Stomach smooth muscle (tissue), 2 donors: ENCODE measurements at regions not wholly inside any gene's neighbourhood (a gene's known extent, or its start where the extent isn't known, plus 50 kb on each side); places are given as distances from the start of the nearest gene placed in this dataset.
"Not testable (repeated sequence)": the region's sequence is repeated elsewhere in the genome, so short reads cannot be mapped to it uniquely, and the experiment has no call there.

Source experiments
- H3K27ac ChIP-seq: one replicate; pipeline ENCODE4 v1.7.0; 2013; ENCODE audit warnings: mild to moderate bottlenecking, low read length, inconsistent platforms
- H3K27me3 ChIP-seq, 2 donors: one replicate each; pipeline ENCODE4 v1.7.0; 2013; ENCODE audit warnings: low read length in 2 of 2; ENCODE audit not compliant: insufficient read depth in 2 of 2, control insufficient read depth in 1 of 2
- H3K36me3 ChIP-seq, 2 donors: one replicate each; pipeline ENCODE4 v1.7.0; 2013; ENCODE audit warnings: low read length in 2 of 2; ENCODE audit not compliant: control insufficient read depth in 2 of 2, insufficient read depth in 2 of 2
- H3K4me1 ChIP-seq: one replicate; pipeline ENCODE4 v1.7.0; 2013; ENCODE audit warnings: low read length; ENCODE audit not compliant: control insufficient read depth, insufficient read depth
- H3K4me3 ChIP-seq, 2 donors: one replicate each; pipeline ENCODE4 v1.7.0; 2013; ENCODE audit warnings: low read length in 2 of 2
- H3K9ac ChIP-seq, 2 donors: one replicate each; pipeline ENCODE4 v1.7.0; 2013; ENCODE audit warnings: low read length in 2 of 2, mild to moderate bottlenecking in 1 of 2
- H3K9me3 ChIP-seq, 2 donors: one replicate each; pipeline ENCODE4 v1.7.0; 2013; ENCODE audit warnings: low read length in 2 of 2; ENCODE audit not compliant: control insufficient read depth in 2 of 2
- donor health status: healthy.
- donor health status: Pancreatic carcinoma.

DNA sequence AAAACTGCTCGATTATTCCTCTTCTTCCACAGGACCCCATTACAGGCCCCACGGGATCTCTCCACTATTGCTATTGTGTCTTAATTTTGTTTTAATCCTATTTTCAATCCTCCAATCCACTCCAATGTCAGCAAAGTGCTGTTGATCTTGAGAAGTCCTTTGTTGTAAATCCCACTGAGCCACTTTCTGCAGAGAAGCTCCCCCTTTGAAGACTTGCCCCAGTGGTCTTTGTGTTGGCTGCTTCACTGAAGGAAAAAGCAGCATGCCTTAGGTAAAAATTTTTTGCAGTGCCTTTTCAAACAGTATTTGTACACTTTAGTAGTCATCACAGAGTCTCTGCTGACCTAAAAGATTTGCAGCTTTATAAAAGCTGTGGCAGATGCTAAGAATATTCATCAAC lies 252.0 kb upstream of the SLC7A11 start:
- H3K4me3 ChIP-seq: no peak overlapping the region
- H3K4me1 ChIP-seq: no peaks in the 10 kb centered on the region
- no peaks in the 10 kb centered on the region for H3K27me3 ChIP-seq
- no peaks in the 10 kb centered on the region for H3K36me3 ChIP-seq
- H3K9me3 ChIP-seq: no peaks in the 10 kb centered on the region
- H3K27ac ChIP-seq: no peak overlapping the region
- H3K9ac ChIP-seq: no peak overlapping the region

- no peak overlapping the region for H3K27ac ChIP-seq
- no peaks in the 10 kb centered on the region for H3K9me3 ChIP-seq
- H3K4me3 ChIP-seq: no peak overlapping the region
- H3K9ac ChIP-seq: no peak overlapping the region
- no peaks in the 10 kb centered on the region for H3K27me3 ChIP-seq
- no peaks in the 10 kb centered on the region for H3K4me1 ChIP-seq
- no peaks in the 10 kb centered on the region for H3K36me3 ChIP-seq
Observed at GRCh38 chr4:138492176-138492575, 250.0 kb upstream of the SLC7A11 start.

DNA sequence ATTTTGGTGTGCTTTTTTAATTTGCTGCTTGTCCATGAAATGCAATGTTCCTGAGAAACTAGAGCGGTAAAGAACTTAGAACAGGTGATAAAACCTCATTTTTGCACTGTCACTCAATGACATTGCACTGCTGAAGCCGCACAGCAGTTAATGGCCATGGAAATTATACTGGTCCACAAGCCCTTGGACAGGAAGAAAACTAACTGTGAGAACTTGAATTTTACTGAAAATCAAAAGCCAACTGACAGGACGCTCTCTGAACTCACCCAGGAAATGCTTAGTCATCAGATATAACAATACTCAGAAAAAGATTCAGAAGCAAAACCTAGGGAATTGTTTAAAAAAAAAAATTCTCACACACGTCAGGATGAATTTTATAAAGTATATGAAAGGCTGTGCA lies 246.4 kb upstream of the SLC7A11 start:
- H3K4me1 ChIP-seq: no peaks in the 10 kb centered on the region
- H3K4me3 ChIP-seq: no peak overlapping the region
- H3K27me3 ChIP-seq: no peaks in the 10 kb centered on the region
- H3K9ac ChIP-seq: no peak overlapping the region
- H3K36me3 ChIP-seq: no peaks in the 10 kb centered on the region
- no peak overlapping the region for H3K27ac ChIP-seq
- no peaks in the 10 kb centered on the region for H3K9me3 ChIP-seq

DNA sequence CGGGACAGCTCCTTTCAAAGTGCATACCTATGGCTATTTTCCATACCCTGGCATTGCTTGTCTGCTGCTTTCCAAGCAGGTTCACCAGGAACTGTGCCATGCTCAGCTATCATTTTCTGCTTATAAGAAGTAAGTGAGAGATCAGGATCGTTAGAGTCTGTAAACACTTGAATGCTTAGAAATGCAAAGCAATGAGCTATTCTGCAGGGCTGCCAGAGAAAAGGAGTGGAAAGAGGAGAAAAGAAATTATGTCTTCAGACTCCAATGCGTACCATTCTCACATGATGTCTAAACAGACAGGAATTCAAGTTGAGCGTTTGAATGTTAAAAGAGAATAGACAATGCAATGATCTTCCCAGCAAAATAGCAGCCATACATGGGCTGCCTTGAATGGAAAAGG lies 245.5 kb upstream of the SLC7A11 start:
- Histone ChIP-seq H3K36me3 (no peaks in the 10 kb centered on the region), H3K27ac (no peak overlapping the region), H3K4me3 (no peak overlapping the region), H3K4me1 (no peaks in the 10 kb centered on the region), H3K9me3 (no peaks in the 10 kb centered on the region), H3K9ac (no peak overlapping the region), H3K27me3 (no peaks in the 10 kb centered on the region)

DNA sequence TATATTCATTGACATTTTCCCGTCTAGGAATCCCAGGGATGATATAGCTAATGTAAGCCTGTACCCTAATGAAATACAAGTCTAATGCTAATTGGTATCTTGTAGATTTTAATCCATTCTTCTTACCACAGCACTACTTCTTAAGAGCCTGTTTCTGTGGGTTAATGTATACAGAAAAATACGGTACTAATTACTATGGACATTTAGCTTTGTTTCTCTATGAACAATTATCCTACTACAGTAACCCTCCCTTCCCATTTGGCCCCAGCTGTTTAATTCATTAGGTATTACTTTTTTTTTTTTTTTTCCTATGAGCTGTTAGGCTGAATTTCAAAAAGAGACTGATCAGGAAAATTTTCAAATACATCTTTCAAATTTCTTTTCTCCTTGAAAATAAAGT lies 245.1 kb upstream of the SLC7A11 start:
- Histone ChIP-seq H3K36me3 (no peaks in the 10 kb centered on the region), H3K27ac (no peak overlapping the region), H3K9ac (no peak overlapping the region), H3K27me3 (no peaks in the 10 kb centered on the region), H3K9me3 (no peaks in the 10 kb centered on the region), H3K4me1 (no peaks in the 10 kb centered on the region), H3K4me3 (no peak overlapping the region)

- Histone ChIP-seq H3K4me3 (no peak overlapping the region), H3K9ac (no peak overlapping the region), H3K9me3 (no peaks in the 10 kb centered on the region), H3K27me3 (no peaks in the 10 kb centered on the region), H3K27ac (no peak overlapping the region), H3K36me3 (no peaks in the 10 kb centered on the region), H3K4me1 (no peaks in the 10 kb centered on the region)
Observed at GRCh38 chr4:138485498-138485897, 243.3 kb upstream of the SLC7A11 start.

DNA sequence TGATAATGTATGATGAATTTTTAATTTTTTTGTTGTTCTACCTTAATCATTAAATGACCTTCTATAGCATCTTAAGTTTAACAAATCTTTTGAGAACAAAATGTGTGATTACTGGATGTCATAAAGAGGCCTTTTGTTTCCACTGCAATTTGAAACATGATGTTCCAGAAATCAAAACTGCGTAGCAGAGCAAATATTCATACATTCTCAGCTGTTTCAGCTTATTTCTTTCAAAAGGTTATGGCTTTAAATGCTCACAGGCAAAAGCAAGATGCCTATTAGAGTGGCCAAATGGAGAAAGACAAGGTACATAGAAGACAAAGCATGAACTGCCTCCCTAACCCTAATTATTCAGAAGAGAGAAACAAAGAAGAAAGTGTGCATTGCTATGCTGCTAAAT lies 233.0 kb upstream of the SLC7A11 start:
- no peak overlapping the region for H3K27ac ChIP-seq
- no peaks in the 10 kb centered on the region for H3K27me3 ChIP-seq

DNA sequence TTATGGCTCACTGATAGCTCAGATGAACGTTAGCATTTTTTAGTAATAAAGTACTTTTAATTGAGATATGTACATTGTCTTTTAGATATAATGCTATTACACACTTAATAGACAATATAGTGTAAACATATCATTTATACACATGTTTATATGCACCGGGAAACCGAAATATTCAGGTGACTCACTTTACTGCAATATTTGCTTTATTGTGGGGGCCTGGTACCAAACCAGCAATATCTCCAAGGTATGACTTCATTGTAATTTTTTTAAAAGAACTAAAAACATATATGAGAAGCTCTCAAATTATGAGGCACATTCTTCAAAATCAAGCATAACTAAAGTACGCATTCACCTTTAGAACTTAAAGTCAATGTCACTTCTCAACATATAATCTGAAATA lies 231.2 kb upstream of the SLC7A11 start:
- no peaks in the 10 kb centered on the region for H3K9me3 ChIP-seq
- H3K27me3 ChIP-seq: no peaks in the 10 kb centered on the region
- H3K36me3 ChIP-seq: no peaks in the 10 kb centered on the region
- no peak overlapping the region for H3K4me3 ChIP-seq
- no peak overlapping the region for H3K27ac ChIP-seq
- H3K4me1 ChIP-seq: no peaks in the 10 kb centered on the region
- no peak overlapping the region for H3K9ac ChIP-seq

More for the DNA sequence above, 233.0 kb upstream of the SLC7A11 start:
- Histone ChIP-seq H3K9ac (no peak overlapping the region), H3K9me3 (no peaks in the 10 kb centered on the region), H3K4me3 (no peak overlapping the region), H3K36me3 (no peaks in the 10 kb centered on the region), H3K4me1 (no peaks in the 10 kb centered on the region)

DNA sequence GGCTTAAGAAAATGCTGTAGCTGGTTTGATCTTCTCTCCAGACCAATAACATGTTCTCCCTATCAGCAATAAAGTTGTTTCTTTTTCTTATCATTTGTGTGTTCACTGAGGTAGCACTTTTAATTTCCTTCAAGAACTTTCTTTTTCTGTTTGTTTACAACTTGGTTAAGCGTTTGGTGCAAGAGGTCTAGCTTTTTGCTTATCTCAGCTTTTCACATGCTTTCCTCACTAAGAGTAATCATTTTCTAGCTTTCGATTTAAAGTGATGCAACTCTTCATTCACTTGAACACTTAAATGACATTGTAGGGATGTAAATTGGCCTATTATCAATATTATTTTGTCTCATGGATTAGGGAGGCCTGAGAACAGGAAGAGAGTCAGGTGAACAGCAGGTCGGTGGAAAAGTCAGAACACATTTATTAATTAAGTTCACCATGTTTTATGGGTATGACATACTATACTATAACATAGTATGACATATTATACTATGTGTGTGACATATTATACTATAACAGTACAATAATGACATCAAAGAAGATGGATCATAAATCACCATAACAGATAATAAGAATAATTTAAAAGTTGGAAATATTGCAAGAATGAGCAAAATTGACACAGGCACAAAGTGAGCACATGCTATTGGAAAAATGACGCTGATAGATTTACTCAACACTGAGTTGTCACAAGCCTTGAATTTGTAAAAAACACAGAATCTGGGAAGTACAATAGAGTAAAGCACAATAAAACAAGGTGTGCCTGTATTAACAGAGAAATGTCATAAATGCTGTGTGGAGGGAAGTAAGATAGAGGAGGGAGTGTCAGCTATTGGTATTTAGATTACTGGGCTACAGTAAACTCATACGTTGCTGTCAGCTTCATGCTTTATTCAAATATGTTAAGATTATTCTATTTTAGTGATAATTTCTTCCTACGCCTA lies 218.6 kb upstream of the SLC7A11 start:
- Histone ChIP-seq H3K4me1 (no peaks in the 10 kb centered on the region), H3K36me3 (no peaks in the 10 kb centered on the region), H3K27ac (no peak overlapping the region), H3K9ac (no peak overlapping the region), H3K27me3 (no peaks in the 10 kb centered on the region), H3K9me3 (no peaks in the 10 kb centered on the region), H3K4me3 (no peak overlapping the region)

GRCh38 chr4:138458751-138459150 lies 216.6 kb upstream of the SLC7A11 start:
- Histone ChIP-seq H3K27ac (no peak overlapping the region), H3K36me3 (no peaks in the 10 kb centered on the region), H3K27me3 (no peaks in the 10 kb centered on the region), H3K9me3 (no peaks in the 10 kb centered on the region), H3K9ac (no peak overlapping the region), H3K4me1 (no peaks in the 10 kb centered on the region), H3K4me3 (no peak overlapping the region)

DNA sequence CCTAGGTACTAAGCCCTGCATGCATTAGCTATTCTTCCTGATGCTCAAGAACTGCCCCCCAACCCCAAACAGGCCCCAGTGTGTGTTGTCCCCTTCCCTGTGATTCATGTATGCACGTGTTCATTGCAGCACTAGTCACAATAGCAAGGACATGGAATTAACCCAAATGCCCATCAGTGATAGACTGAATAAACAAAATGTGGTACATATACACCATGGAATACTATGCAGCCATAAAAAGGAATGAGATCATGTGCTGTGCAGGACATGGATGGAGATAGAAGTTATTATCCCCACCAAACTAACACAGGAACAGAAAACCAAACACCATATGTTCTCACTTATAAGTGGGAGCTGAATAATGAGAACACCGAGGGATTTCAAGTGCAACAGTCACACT lies 214.2 kb upstream of the SLC7A11 start:
- H3K9ac ChIP-seq, H3K4me1 ChIP-seq, H3K27me3 ChIP-seq, H3K4me3 ChIP-seq, H3K9me3 ChIP-seq, H3K27ac ChIP-seq, H3K36me3 ChIP-seq: not testable (repeated sequence)
